NCI-H1048 (cell line): ENCODE measurements at regions not wholly inside any gene's neighbourhood (a gene's known extent, or its start where the extent isn't known, plus 50 kb on each side); places are given as distances from the start of the nearest gene placed in this dataset.
"Not testable (repeated sequence)": the region's sequence is repeated elsewhere in the genome, so short reads cannot be mapped to it uniquely, and the experiment has no call there.

Source experiments
- DNase-seq: peaks from one replicate; lab custom pipeline; 2025; lab: John Stamatoyannopoulos, UW

GRCh38 chr1:191348328-191348727 is 809.9 kb upstream of the RGS18 start:
- DNase-seq = no peak

- DNase-seq = no peak
Observed at GRCh38 chr1:191350938-191351337, 807.3 kb upstream of the RGS18 start.

- DNase-seq = no peak
Observed at GRCh38 chr1:191358724-191359123, 799.5 kb upstream of the RGS18 start.

- no peak for DNase-seq
Observed at GRCh38 chr1:191366686-191367085, 791.6 kb upstream of the RGS18 start.

GRCh38 chr1:191368891-191369654 is 789.2 kb upstream of the RGS18 start:
- DNase-seq = no peak

- no peak for DNase-seq
Observed at GRCh38 chr1:191371626-191372025, 786.6 kb upstream of the RGS18 start.

GRCh38 chr1:191388283-191388682 is 770.0 kb upstream of the RGS18 start:
- no peak for DNase-seq

GRCh38 chr1:191396622-191397021 is 761.6 kb upstream of the RGS18 start:
- DNase-seq = no peak

- DNase-seq = no peak
Observed at GRCh38 chr1:191398551-191398950, 759.7 kb upstream of the RGS18 start.

GRCh38 chr1:191405417-191405816 is 752.8 kb upstream of the RGS18 start:
- no peak for DNase-seq

GRCh38 chr1:191414981-191415640 is 743.2 kb upstream of the RGS18 start:
- DNase-seq = no peak

- DNase-seq = no peak
Observed at GRCh38 chr1:191419842-191420241, 738.4 kb upstream of the RGS18 start.

- DNase-seq = no peak
Observed at GRCh38 chr1:191427593-191427992, 730.7 kb upstream of the RGS18 start.

GRCh38 chr1:191432817-191433216 is 725.4 kb upstream of the RGS18 start:
- no peak for DNase-seq

GRCh38 chr1:191438979-191439378 is 719.3 kb upstream of the RGS18 start:
- DNase-seq = no peak

GRCh38 chr1:191448279-191448678 is 710.0 kb upstream of the RGS18 start:
- DNase-seq = not testable (repeated sequence)

- no peak for DNase-seq
Observed at GRCh38 chr1:191452586-191452985, 705.7 kb upstream of the RGS18 start.

GRCh38 chr1:191453487-191453886 is 704.8 kb upstream of the RGS18 start:
- DNase-seq = no peak

GRCh38 chr1:191457889-191458288 is 700.4 kb upstream of the RGS18 start:
- DNase-seq = no peak

- DNase-seq = no peak
Observed at GRCh38 chr1:191460234-191460633, 698.0 kb upstream of the RGS18 start.

- no peak for DNase-seq
Observed at GRCh38 chr1:191483988-191484387, 674.3 kb upstream of the RGS18 start.

GRCh38 chr1:191490303-191490702 is 668.0 kb upstream of the RGS18 start:
- no peak for DNase-seq

GRCh38 chr1:191495040-191495439 is 663.2 kb upstream of the RGS18 start:
- DNase-seq = no peak

GRCh38 chr1:191498318-191498717 is 659.9 kb upstream of the RGS18 start:
- no peak for DNase-seq
